Renal cortex interstitium (tissue), 11 donors: ENCODE measurements at regions not wholly inside any gene's neighbourhood (a gene's known extent, or its start where the extent isn't known, plus 50 kb on each side); places are given as distances from the start of the nearest gene placed in this dataset.
A peak's percentile ranks its signal among the peaks of the same experiment; 100 is the strongest.
"Not testable (repeated sequence)": the region's sequence is repeated elsewhere in the genome, so short reads cannot be mapped to it uniquely, and the experiment has no call there.

Source experiments
- DNase-seq, 11 donors: peaks; one replicate each; pipeline ENCODE4 v3.0.0-alpha.2; 2013; ENCODE audit warnings: low read depth in 9 of 11, low spot score in 4 of 11; ENCODE audit errors: extremely low read depth in 1 of 11

- no peak for DNase-seq
These were observed 239.0 kb downstream of the OSR1 start for GRCh38 chr2:19119326-19120001.

- no peak for DNase-seq
These were observed 241.5 kb downstream of the OSR1 start for GRCh38 chr2:19116918-19117317.

GRCh38 chr2:19114754-19115231 lies 243.6 kb downstream of the OSR1 start:
- no peak for DNase-seq

DNA sequence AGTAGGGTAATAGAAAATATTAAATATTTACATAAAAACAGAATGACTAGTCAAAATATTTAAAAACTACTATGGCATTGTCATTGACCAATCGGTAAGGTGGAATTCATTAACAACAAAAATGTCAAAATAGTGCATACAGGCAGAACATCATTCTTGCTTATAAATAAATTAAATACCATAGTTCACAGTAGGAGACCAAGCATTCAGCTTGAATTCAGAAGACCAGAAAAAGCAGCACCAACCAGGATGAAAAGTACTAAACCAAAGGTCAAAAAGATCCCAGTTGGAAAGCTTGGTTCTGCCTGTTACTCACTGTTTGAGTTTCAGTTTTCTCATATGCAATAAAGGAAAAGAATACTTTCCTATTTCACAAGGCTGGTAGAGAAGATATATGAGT lies 244.3 kb downstream of the OSR1 start:
- no peak for DNase-seq

DNA sequence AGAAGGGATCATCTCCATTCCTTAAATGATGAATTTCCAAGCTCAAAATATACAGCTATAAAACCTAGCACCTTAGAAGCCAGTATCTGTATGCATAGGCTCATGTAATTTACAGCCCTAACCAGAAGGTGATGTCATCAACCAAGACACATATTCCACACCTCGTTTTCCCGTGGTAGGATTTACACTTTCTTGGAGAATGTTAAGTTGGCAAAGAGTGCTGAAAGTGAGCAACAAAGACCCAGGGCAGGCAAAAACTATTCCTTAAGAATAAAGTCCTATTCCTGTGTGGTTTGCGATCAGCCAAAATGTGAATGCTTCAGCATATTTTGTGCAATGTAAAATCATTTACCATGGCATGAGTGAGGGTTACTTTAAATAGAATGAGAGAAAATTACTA lies 247.1 kb downstream of the OSR1 start:
- no peak for DNase-seq

GRCh38 chr2:19109518-19109917 lies 248.9 kb downstream of the OSR1 start:
- DNase-seq, result no peak

- DNase-seq, result no peak
These were observed 252.0 kb downstream of the OSR1 start for GRCh38 chr2:19106376-19106775.

DNA sequence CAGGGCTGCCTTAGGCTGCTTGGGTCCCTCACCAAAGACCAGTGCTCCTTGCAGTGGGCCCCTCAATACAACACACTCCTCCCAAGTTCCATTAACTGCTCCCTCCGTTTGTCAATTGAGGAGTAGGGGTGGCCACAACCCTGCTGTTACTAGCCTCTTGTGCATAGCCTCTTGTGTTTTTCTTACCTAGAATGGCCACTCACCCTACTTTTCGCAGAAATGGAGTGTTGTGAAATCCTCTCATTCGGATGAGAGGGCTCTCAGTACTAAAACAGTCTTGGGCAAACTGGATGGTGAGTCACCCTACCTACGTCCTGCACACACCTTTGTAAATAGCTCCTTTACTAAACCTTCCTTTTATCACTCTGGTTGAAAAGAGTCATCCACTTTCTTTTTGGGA lies 253.9 kb downstream of the OSR1 start:
- no peak for DNase-seq

- DNase-seq, result no peak
These were observed 255.6 kb downstream of the OSR1 start for GRCh38 chr2:19102696-19103423.

DNA sequence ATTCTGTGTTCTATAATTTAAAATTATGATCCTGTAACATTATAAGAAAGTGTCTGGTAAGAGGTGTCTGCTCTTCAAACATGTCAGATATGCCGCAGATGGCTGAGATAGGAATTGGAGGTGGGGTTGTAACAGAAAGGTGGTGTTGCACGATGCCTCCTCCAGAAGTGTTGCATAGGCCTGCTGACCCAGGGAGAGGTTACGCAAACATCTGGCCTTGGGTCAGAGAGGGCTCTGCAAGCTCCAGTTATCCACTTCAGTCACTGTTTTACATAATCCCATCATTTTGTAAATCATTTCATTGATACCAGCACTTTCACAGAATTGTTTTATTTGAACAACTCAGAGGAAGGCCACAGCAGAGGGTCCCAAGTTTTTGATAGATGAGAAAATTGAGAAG lies 256.5 kb downstream of the OSR1 start:
- no peak for DNase-seq

GRCh38 chr2:19100570-19100969 lies 257.9 kb downstream of the OSR1 start:
- DNase-seq, result no peak

- DNase-seq, result no peak
These were observed 259.2 kb downstream of the OSR1 start for GRCh38 chr2:19099181-19099580.

GRCh38 chr2:19098467-19099160 lies 259.8 kb downstream of the OSR1 start:
- DNase-seq, result no peak

GRCh38 chr2:19089476-19089875 lies 268.9 kb downstream of the OSR1 start:
- DNase-seq, result not testable (repeated sequence)

- DNase-seq, result no peak
These were observed 272.2 kb downstream of the OSR1 start for GRCh38 chr2:19086231-19086651.

- DNase-seq, result no peak
These were observed 279.7 kb downstream of the OSR1 start for GRCh38 chr2:19078709-19079108.

DNA sequence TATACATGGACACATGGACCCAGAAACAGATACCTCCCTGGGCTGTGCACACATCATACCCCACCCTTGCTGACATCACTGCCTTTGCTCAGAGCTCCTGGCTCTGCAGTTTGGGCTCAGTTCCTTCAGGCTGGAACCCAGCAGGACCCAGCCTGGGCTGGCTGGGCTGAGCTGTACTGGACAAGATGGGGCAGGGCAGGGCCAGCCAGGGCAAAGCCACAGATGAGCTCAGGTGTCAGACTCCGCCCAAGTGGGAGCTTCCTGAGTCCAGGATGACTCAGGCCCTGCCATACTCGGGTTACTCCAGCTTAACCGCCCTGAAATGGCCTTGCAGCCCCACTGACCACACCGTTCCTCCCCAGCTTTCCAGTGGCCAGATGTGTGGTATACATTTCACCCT lies 284.9 kb downstream of the OSR1 start:
- peak in 8 of 11 donors; percentile 30 to 70 (median 54) for DNase-seq

DNA sequence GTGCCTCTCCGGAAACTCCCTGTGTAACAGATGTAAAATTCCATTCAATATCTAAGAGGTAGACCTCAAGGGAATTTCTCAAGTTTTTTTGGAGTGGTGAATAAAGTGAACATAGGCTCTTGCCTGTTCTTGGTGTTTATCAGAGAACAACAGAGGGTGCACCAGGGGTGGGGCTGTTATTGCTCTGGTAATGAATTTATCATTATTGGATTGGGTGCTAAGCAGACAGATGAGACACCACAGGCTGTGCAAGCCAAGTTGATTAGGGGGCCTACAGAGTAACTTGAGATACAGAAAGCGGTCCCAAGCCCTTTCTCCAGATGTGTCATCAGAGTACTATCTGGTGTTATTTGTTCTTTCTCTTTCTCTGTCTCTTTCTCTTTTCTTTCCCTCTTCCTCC lies 286.3 kb downstream of the OSR1 start:
- DNase-seq, result no peak

GRCh38 chr2:19070886-19071285 lies 287.5 kb downstream of the OSR1 start:
- peak in 7 of 11 donors; percentile 31 to 55 (median 47) for DNase-seq

GRCh38 chr2:19068206-19068605 lies 290.2 kb downstream of the OSR1 start:
- DNase-seq, result no peak
